NOMO-1 treated with dmso at 0.1 percent for 144 hours (cell line): ENCODE measurements at regions not wholly inside any gene's neighbourhood (a gene's known extent, or its start where the extent isn't known, plus 50 kb on each side); places are given as distances from the start of the nearest gene placed in this dataset.

Source experiments
- DNase-seq: peaks from one replicate; lab custom pipeline; 2025; ENCODE audit not compliant: unreplicated experiment; lab: John Stamatoyannopoulos, UW

- DNase-seq: no peak
Measured at GRCh38 chr5:103927739-103928138, 365.1 kb upstream of the NUDT12 start.

GRCh38 chr5:103923616-103924168 is 361.1 kb upstream of the NUDT12 start:
- DNase-seq: no peak

GRCh38 chr5:103919506-103919905 is 356.9 kb upstream of the NUDT12 start:
- no peak for DNase-seq

DNA sequence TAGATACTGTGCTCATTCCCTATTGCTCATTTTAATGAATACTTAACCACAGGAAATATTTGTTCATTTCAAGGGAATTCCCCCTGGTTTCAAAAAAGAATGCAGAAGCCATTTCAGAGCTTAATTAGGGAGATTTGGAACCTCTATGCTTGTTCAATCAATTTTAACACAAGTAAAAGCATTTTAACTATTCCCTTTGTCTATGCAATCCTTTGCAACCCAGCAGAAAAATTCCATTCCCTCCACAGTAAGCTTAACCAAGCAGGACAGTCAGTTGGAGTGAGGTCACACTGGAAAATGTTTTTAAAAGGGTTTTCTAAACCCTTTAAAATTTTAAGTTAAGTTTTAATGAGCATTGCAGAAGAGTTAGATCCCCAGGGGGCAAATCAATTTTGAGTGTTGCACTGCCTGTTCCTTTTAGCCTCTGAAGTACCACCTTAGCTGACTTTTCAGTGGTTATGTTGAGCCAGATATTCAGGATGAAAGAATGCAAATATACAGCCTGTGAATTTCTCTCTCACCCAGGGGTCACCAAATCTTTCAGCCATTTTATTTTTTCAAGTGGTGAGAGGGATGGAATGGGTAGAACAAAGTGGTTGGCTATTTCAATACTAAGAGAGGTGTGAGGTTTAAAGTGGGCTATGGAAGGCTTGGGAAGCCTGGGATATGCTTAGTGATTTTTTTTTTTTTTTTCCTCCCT is 356.2 kb upstream of the NUDT12 start:
- no peak for DNase-seq

GRCh38 chr5:103915081-103915480 is 352.5 kb upstream of the NUDT12 start:
- no peak for DNase-seq

DNA sequence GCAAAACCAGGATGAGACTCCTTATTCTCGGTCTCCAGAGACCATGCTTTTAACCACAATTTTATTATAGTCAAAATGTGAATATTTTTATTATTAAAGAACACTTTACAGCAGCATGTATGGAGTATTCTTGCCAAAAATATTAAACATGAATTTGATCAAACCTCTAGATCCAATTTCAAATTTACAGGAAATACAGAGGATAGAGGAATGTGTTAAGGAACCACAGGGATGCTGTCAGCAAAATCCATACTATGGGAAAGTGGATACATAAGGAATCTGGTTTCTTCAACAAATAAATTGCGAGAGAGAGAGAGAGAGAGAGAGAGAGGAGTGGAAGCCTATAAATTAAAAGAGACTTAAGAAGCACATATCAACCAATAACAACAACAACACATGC is 348.2 kb upstream of the NUDT12 start:
- DNase-seq: no peak

DNA sequence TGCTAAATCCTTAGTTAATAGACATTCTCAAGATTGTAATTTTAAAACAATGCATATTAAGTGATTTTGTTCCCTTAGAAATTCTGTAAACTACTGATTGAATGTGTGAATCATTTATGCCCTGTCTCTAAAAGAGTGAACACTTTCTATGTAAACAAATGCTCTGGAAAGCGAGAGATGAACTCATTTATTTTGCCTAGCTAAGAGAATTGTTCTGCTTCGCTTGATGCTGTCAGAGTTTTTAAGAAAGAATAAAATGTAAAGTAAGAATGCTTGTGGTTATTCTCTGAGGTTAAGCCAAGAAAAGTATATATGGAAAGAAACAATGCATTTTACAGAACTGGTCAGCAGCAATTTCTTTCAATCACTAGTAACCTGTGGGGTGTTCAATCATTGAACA is 347.4 kb upstream of the NUDT12 start:
- no peak for DNase-seq

DNA sequence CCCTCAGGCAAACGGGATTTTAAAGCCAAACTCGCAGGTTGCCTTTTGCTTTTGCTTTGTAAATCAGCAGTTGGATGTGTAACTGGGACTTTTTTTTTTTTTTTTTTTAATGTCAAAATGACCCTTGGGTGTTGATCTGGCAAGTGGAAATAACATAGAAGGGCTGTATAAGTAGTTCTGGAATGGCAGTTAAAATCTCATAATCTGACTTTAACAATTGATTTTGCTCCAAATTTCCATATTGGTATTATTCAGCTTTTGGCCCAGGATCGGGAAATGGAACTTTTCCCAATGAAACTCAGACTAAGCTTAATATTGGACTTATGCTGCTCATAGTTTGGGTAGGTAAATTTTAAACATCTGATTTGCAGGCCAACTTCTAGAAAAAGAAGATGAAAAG is 346.8 kb upstream of the NUDT12 start:
- no peak for DNase-seq

GRCh38 chr5:103908336-103909080 is 345.9 kb upstream of the NUDT12 start:
- no peak for DNase-seq

DNA sequence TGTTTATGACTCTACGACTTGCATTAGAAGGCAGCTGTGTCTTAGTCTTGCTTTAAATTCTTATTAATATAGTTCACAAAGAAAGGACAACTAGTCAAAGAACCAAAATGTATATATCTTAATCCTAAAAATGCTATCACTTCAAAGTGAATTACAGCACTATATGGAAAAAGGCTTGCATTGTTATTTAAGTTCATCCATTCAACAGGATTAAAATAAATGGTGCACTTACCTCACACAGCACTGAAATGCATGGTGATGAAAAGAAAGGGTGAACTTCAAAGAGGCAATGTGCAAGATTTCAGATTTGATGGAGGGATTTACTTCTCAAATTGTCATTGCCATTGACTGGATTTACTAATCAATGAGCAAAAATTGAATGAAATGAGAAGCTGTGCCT is 344.4 kb upstream of the NUDT12 start:
- DNase-seq: no peak

GRCh38 chr5:103904651-103905050 is 342.1 kb upstream of the NUDT12 start:
- no peak for DNase-seq

DNA sequence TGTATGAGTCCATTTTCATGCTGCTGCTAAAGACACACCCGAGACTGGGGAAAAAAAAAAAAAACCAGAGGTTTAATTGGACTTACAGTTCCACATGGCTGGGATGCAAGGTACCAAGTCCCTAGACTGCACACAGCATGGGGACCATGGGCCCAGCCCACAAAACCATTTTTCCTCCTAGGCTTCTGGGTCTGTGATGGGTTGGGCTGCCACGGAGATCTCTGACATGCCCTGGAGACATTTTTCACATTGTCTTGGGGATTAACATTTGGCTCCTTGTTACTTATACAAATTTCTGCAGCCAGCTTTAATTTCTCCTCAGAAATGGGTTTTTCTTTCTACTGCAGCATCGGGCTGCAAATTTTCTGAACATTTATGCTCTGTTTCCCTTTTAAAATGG is 340.3 kb upstream of the NUDT12 start:
- DNase-seq: no peak

DNA sequence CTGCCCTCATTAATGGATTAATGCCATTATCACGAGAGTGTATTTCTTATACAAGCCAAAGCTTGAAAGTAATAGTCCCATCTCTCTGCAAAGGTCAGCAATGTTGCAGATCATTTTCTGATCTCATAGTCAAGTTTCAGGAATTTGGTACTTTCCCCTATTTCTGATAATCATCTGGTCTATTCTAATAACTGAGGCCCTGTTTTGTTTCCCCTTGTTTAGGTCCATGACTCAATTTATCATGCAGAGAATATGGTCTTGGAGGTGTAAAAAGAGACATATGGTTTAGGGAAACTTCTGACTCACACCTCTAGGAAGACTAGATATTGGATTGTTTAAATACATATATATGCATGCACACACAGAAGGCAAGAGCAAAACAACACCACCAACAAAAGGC is 339.3 kb upstream of the NUDT12 start:
- DNase-seq: no peak

- DNase-seq: no peak
Measured at GRCh38 chr5:103896593-103896992, 334.0 kb upstream of the NUDT12 start.

DNA sequence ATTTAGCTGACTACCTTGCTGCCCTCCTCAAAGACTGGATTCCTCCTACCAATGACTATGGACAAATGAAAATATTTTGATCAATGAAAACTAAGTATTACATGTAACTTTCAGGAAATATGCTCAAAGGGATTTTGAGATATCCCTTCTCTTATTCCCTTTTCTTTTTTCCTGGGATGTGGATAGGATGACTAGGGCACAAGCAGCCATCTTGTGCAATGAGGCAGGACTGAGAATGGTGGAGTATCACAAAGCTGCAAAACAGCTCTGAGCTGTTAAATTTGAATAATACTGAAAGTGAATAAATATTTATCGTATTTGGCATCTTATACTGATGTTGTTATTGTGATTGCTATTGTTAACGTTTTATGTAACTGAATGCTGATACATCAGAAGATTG is 333.1 kb upstream of the NUDT12 start:
- DNase-seq: no peak

- no peak for DNase-seq
Measured at GRCh38 chr5:103894882-103895281, 332.3 kb upstream of the NUDT12 start.

GRCh38 chr5:103891151-103891550 is 328.6 kb upstream of the NUDT12 start:
- DNase-seq: no peak

DNA sequence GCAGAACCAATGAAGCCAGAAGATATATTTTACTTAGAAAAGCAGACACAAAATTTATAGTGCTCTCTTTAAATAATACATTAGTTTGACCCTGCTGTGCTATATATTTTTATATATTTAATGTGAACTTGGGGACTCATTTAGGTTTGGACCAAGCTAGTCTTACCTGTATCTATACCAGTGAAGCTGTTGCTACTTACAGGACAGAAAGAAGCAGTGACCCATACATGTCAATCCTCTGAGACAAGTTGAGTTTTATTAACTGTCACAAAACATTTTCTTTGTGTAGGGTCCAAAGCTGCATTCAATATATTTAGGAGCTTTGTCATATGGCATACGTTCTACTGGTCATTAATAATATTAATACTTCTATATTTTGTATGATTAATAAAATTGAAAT is 327.7 kb upstream of the NUDT12 start:
- DNase-seq: no peak

DNA sequence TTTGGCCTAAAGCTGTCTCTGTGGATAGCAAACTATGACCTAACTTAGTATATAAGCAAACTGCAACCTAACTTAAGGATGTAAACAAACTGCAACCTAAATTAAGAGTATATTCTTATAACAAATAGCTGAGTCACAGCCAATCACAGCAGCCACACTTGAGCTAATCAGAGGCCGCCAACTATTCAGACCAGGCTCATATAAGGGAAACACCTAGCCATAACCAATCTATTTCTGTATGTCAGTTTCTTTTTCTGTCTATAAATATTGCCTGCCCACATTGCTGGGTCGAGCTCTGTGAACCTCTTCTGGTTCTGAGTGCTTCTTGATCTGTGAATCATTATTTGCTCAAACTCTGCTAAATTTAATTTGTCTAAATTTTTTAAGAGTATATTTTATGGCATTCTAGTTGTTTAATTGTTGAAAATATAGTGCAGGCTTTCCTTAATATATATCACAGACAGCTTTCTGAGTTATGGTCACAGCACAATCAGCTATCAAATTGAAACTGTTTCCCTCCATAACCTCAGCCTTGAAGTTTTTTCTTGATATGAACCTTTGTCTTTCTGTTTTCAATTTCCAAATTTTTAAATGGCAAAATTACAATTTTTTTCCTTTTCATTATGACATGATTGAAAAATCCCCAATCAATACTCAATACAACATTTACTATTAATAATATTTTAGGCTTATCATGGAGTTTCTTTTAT is 327.1 kb upstream of the NUDT12 start:
- DNase-seq: no peak

- DNase-seq: no peak
Measured at GRCh38 chr5:103886826-103887225, 324.2 kb upstream of the NUDT12 start.

- DNase-seq: no peak
Measured at GRCh38 chr5:103883143-103883542, 320.6 kb upstream of the NUDT12 start.

DNA sequence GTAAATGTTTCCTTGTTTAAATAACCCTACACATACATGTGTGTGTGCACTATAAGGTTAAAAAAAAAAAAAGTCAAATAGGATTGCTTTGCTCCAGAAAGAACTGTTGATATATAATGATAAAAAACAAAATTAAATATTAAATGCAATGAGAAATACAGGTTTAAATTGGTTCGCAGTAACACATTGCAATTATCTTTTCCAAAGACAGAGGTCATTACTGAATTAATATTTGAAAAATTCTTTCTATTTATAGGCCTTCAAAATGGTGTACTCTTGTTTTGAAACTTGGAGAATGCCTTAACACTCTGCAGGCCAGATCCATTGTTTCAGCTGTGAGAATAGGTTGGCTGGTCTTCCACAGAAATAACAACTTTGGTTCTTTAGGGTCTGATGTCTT is 319.0 kb upstream of the NUDT12 start:
- no peak for DNase-seq
